SU-DHL-6 (cell line): ENCODE measurements at regions not wholly inside any gene's neighbourhood (a gene's known extent, or its start where the extent isn't known, plus 50 kb on each side); places are given as distances from the start of the nearest gene placed in this dataset.

Source experiments
- H2AFZ ChIP-seq: fragments of 200-600 bp; sonication (generic); 2 replicates; pipeline ENCODE4 v1.6.1; 2014; ENCODE audit warnings: low read depth, mild to moderate bottlenecking, moderate library complexity, mixed read lengths, antibody characterized with exemption, low read length; ENCODE audit not compliant: severe bottlenecking
- H3F3A ChIP-seq: fragments of 200-600 bp; shearing (Covaris generic); 2 replicates; pipeline ENCODE4 v1.6.0; 2016; ENCODE audit warnings: antibody characterized with exemption, mild to moderate bottlenecking; ENCODE audit not compliant: insufficient read depth
- H3K27ac ChIP-seq: fragments of 200-600 bp; sonication (generic); 2 replicates; pipeline ENCODE4 v1.5.1; 2016; ENCODE audit warnings: low read depth, mild to moderate bottlenecking, low read length, moderate library complexity, mixed read lengths
- H3K27me3 ChIP-seq: fragments of 200-600 bp; sonication (generic), shearing (Covaris generic); 2 replicates; pipeline ENCODE4 v1.6.0; 2014; ENCODE audit warnings: mild to moderate bottlenecking, low read length
- H3K36me3 ChIP-seq: fragments of 200-600 bp; sonication (generic); 2 replicates; pipeline ENCODE4 v1.6.1; 2014; ENCODE audit warnings: mild to moderate bottlenecking, low read length, mixed read lengths
- H3K4me2 ChIP-seq: fragments of 300-600, 200-600 bp; shearing (Covaris generic), sonication (generic); 2 replicates; pipeline ENCODE4 v1.6.0; 2014; ENCODE audit warnings: low read length, low read depth, mild to moderate bottlenecking; ENCODE audit not compliant: poor library complexity, severe bottlenecking
- H3K4me3 ChIP-seq: fragments of 200-600 bp; sonication (generic); 2 replicates; pipeline ENCODE4 v1.5.1; 2014; ENCODE audit warnings: antibody characterized with exemption, low read length, mild to moderate bottlenecking, mixed read lengths; ENCODE audit not compliant: insufficient read depth, poor library complexity, severe bottlenecking
- H3K79me2 ChIP-seq: fragments of 200-600 bp; sonication (generic); 2 replicates; pipeline ENCODE4 v1.6.1; 2014; ENCODE audit warnings: mild to moderate bottlenecking, low read length, moderate library complexity; ENCODE audit not compliant: insufficient read depth
- H3K9ac ChIP-seq: fragments of 200-600 bp; sonication (generic); 2 replicates; pipeline ENCODE4 v1.7.0; 2014; ENCODE audit warnings: mild to moderate bottlenecking, low read length
- H3K9me2 ChIP-seq: fragments of 200-600 bp; sonication (generic); replicated peaks from 2 replicates; pipeline ENCODE4 v1.6.1; 2014; ENCODE audit warnings: low read length; ENCODE audit not compliant: insufficient read depth
- H3K9me3 ChIP-seq: fragments of 200-600 bp; sonication (generic); 2 replicates; pipeline ENCODE4 v1.6.1; 2014; ENCODE audit warnings: low read length, mixed read lengths; ENCODE audit not compliant: insufficient read depth
- H4K20me1 ChIP-seq: fragments of 200-600 bp; sonication (generic); 2 replicates; pipeline ENCODE4 v1.6.1; 2014; ENCODE audit warnings: low read depth, mild to moderate bottlenecking, antibody characterized with exemption, low read length, moderate library complexity, mixed read lengths
- CTCF ChIP-seq: fragments of 200-600 bp; sonication (generic); IDR thresholded peaks from one replicate; pipeline ENCODE4 v1.5.1; 2017; ENCODE audit warnings: antibody characterized with exemption, mild to moderate bottlenecking, low read length, moderate library complexity; ENCODE audit not compliant: insufficient read depth, poor library complexity, severe bottlenecking
- EZH2phosphoT487 ChIP-seq: fragments of 200-600 bp; sonication (generic), shearing (Covaris generic); conservative IDR thresholded peaks from 2 replicates; pipeline ENCODE4 v1.6.1; 2018; ENCODE audit warnings: mild to moderate bottlenecking, antibody characterized with exemption, low read length, moderate library complexity, mixed read lengths

- Histone ChIP-seq H3K4me2 (no peak overlapping the region), H3K4me3 (no peak overlapping the region), H3K36me3 (no peaks in the 10 kb centered on the region), H3K79me2 (no peaks in the 10 kb centered on the region), H3K27me3 (no peaks in the 10 kb centered on the region), H3K9me3 (no peaks in the 10 kb centered on the region), H2AFZ (no peak overlapping the region), H3F3A (no peaks in the 10 kb centered on the region), H3K9me2 (no peaks in the 10 kb centered on the region), H3K27ac (no peak overlapping the region), H3K9ac (no peak overlapping the region), H4K20me1 (no peaks in the 10 kb centered on the region)
- TF ChIP-seq CTCF = no peak
- no peak for TF ChIP-seq EZH2phosphoT487
Measured at GRCh38 chr9:87292449-87293191, 205.0 kb upstream of the DAPK1 start.

GRCh38 chr9:87294126-87294525, 203.5 kb upstream of the DAPK1 start:
- Histone ChIP-seq H3K9me2 (no peaks in the 10 kb centered on the region), H3F3A (no peaks in the 10 kb centered on the region), H3K9ac (no peak overlapping the region), H2AFZ (no peak overlapping the region), H4K20me1 (no peaks in the 10 kb centered on the region), H3K36me3 (no peaks in the 10 kb centered on the region), H3K27ac (no peak overlapping the region), H3K79me2 (no peaks in the 10 kb centered on the region), H3K4me3 (no peak overlapping the region), H3K4me2 (no peak overlapping the region), H3K27me3 (no peaks in the 10 kb centered on the region), H3K9me3 (no peaks in the 10 kb centered on the region)
- TF ChIP-seq CTCF = no peak
- TF ChIP-seq EZH2phosphoT487 = no peak

GRCh38 chr9:87300915-87301314, 196.8 kb upstream of the DAPK1 start:
- no peak overlapping the region for H3K4me3 ChIP-seq
- H3K9me2 ChIP-seq = no peaks in the 10 kb centered on the region
- H3K9ac ChIP-seq = no peak overlapping the region
- no peak overlapping the region for H3K4me2 ChIP-seq
- H3K79me2 ChIP-seq = no peaks in the 10 kb centered on the region
- H3K27me3 ChIP-seq = no peaks in the 10 kb centered on the region
- TF ChIP-seq CTCF (no peak), EZH2phosphoT487 (no peak)
- H3K27ac ChIP-seq = no peak overlapping the region
- no peaks in the 10 kb centered on the region for H4K20me1 ChIP-seq
- H3K36me3 ChIP-seq = no peaks in the 10 kb centered on the region
- H3K9me3 ChIP-seq = no peaks in the 10 kb centered on the region
- H2AFZ ChIP-seq = no peak overlapping the region
- H3F3A ChIP-seq = no peaks in the 10 kb centered on the region
